GM13977 (cell line): ENCODE measurements at regions not wholly inside any gene's neighbourhood (a gene's known extent, or its start where the extent isn't known, plus 50 kb on each side); places are given as distances from the start of the nearest gene placed in this dataset.

Experiments used
- DNase-seq: peaks from one replicate; pipeline ENCODE4 v3.0.0; 2012; ENCODE audit warnings: low spot score
- CTCF ChIP-seq: IDR thresholded peaks from 2 replicates; pipeline ENCODE4 v1.5.1; 2012; ENCODE audit warnings: mild to moderate bottlenecking, control low read depth; ENCODE audit not compliant: insufficient read depth; ENCODE audit errors: extremely low read depth, missing control alignments
- in situ Hi-C: fragments of 300-500 bp; cut with MboI; formaldehyde crosslinking; loops from one replicate; pipeline ENCODE4 v1.12.0; 2022; ENCODE audit warnings: low sequenced_read_pairs, low pct_unique_long_range_greater_than_20kb, mixed read lengths, inconsistent platforms; ENCODE audit not compliant: unreplicated experiment

GRCh38 chr3:184659797-184660301 lies 52.0 kb downstream of the MAGEF1 start:
- DNase-seq, result no peak
- in situ Hi-C loops, result no loop called here
- no peak for TF ChIP-seq CTCF

- in situ Hi-C loops, result no loop called here
- no peak for DNase-seq
- no peak for TF ChIP-seq CTCF
Measured at GRCh38 chr3:184658223-184658928, 53.5 kb downstream of the MAGEF1 start.

GRCh38 chr3:184656829-184657681 lies 54.8 kb downstream of the MAGEF1 start:
- peak; percentile 82 for DNase-seq
- no peak for TF ChIP-seq CTCF
- in situ Hi-C loops, result no loop called here

- no peak for TF ChIP-seq CTCF
- in situ Hi-C loops, result no loop called here
- no peak for DNase-seq
Measured at GRCh38 chr3:184656458-184656828, 55.4 kb downstream of the MAGEF1 start.

- in situ Hi-C loops, result no loop called here
Measured at GRCh38 chr3:184655597-184655996, 56.3 kb downstream of the MAGEF1 start.

GRCh38 chr3:184654375-184654774 lies 57.5 kb downstream of the MAGEF1 start:
- in situ Hi-C loops, result no loop called here
- no peak for DNase-seq
- no peak for TF ChIP-seq CTCF

More at GRCh38 chr3:184655597-184655996, 56.3 kb downstream of the MAGEF1 start:
- no peak for TF ChIP-seq CTCF
- no peak for DNase-seq
